ENCODE measurements at regions not wholly inside any gene's neighbourhood (a gene's known extent, or its start where the extent isn't known, plus 50 kb on each side); places are given as distances from the start of the nearest gene placed in this dataset.
A peak's percentile ranks its signal among the peaks of the same experiment; 100 is the strongest.
"Not testable (repeated sequence)": the region's sequence is repeated elsewhere in the genome, so short reads cannot be mapped to it uniquely, and the experiment has no call there.

- not testable (repeated sequence) for DNase-seq (ENCODE audit: low read depth in 2 of 2)
Observed at GRCh38 chr2:91520972-91521535, 2829.6 kb downstream of the RPIA start.

- not testable (repeated sequence) for DNase-seq (ENCODE audit: low read depth in 2 of 2)
Observed at GRCh38 chr2:91521944-91522343, 2830.5 kb downstream of the RPIA start.

GRCh38 chr2:91522877-91523276 lies 2831.4 kb downstream of the RPIA start:
- DNase-seq (ENCODE audit: low read depth in 2 of 2): not testable (repeated sequence)

GRCh38 chr2:91523751-91524150 lies 2832.3 kb downstream of the RPIA start:
- DNase-seq (ENCODE audit: low read depth in 2 of 2): not testable (repeated sequence)

- not testable (repeated sequence) for DNase-seq (ENCODE audit: low read depth in 2 of 2)
Observed at GRCh38 chr2:91525587-91525986, 2834.1 kb downstream of the RPIA start.

- not testable (repeated sequence) for DNase-seq (ENCODE audit: low read depth in 2 of 2)
Observed at GRCh38 chr2:91526083-91526482, 2834.6 kb downstream of the RPIA start.

GRCh38 chr2:91527056-91527455 lies 2835.6 kb downstream of the RPIA start:
- DNase-seq (ENCODE audit: low read depth in 2 of 2): not testable (repeated sequence)

GRCh38 chr2:91527491-91528031 lies 2836.1 kb downstream of the RPIA start:
- DNase-seq (ENCODE audit: low read depth in 2 of 2): not testable (repeated sequence)

- not testable (repeated sequence) for DNase-seq (ENCODE audit: low read depth in 2 of 2)
Observed at GRCh38 chr2:91528361-91528760, 2836.9 kb downstream of the RPIA start.

GRCh38 chr2:91536109-91536508 lies 2844.6 kb downstream of the RPIA start:
- DNase-seq (ENCODE audit: low read depth in 2 of 2): not testable (repeated sequence)

- DNase-seq (ENCODE audit: low read depth in 2 of 2): not testable (repeated sequence)
Observed at GRCh38 chr2:91536549-91537263, 2845.2 kb downstream of the RPIA start.

GRCh38 chr2:91549316-91549715 lies 2857.8 kb downstream of the RPIA start:
- peak in 1 of 2 donors; percentile 0 for DNase-seq (ENCODE audit: low read depth in 2 of 2)

- DNase-seq (ENCODE audit: low read depth in 2 of 2): not testable (repeated sequence)
Observed at GRCh38 chr2:91558234-91558633, 2866.8 kb downstream of the RPIA start.

GRCh38 chr2:91559269-91559668 lies 2867.8 kb downstream of the RPIA start:
- DNase-seq (ENCODE audit: low read depth in 2 of 2): not testable (repeated sequence)

- not testable (repeated sequence) for DNase-seq (ENCODE audit: low read depth in 2 of 2)
Observed at GRCh38 chr2:91559886-91560614, 2868.6 kb downstream of the RPIA start.

GRCh38 chr2:91562184-91562583 lies 2870.7 kb downstream of the RPIA start:
- DNase-seq (ENCODE audit: low read depth in 2 of 2): not testable (repeated sequence)

- DNase-seq (ENCODE audit: low read depth in 2 of 2): not testable (repeated sequence)
Observed at GRCh38 chr2:91564700-91565099, 2873.2 kb downstream of the RPIA start.

- not testable (repeated sequence) for DNase-seq (ENCODE audit: low read depth in 2 of 2)
Observed at GRCh38 chr2:91565689-91566430, 2874.4 kb downstream of the RPIA start.

GRCh38 chr2:91566611-91567010 lies 2875.1 kb downstream of the RPIA start:
- not testable (repeated sequence) for DNase-seq (ENCODE audit: low read depth in 2 of 2)

- not testable (repeated sequence) for DNase-seq (ENCODE audit: low read depth in 2 of 2)
Observed at GRCh38 chr2:91567546-91568335, 2876.3 kb downstream of the RPIA start.
